ENCODE measurements at regions not wholly inside any gene's neighbourhood (a gene's known extent, or its start where the extent isn't known, plus 50 kb on each side); places are given as distances from the start of the nearest gene placed in this dataset.

- in situ Hi-C loops (cut with HindIII; ENCODE audit: low pct_ligation_motif_present, low sequenced_read_pairs): no loop called here
- TF ChIP-seq, protein P1, sequence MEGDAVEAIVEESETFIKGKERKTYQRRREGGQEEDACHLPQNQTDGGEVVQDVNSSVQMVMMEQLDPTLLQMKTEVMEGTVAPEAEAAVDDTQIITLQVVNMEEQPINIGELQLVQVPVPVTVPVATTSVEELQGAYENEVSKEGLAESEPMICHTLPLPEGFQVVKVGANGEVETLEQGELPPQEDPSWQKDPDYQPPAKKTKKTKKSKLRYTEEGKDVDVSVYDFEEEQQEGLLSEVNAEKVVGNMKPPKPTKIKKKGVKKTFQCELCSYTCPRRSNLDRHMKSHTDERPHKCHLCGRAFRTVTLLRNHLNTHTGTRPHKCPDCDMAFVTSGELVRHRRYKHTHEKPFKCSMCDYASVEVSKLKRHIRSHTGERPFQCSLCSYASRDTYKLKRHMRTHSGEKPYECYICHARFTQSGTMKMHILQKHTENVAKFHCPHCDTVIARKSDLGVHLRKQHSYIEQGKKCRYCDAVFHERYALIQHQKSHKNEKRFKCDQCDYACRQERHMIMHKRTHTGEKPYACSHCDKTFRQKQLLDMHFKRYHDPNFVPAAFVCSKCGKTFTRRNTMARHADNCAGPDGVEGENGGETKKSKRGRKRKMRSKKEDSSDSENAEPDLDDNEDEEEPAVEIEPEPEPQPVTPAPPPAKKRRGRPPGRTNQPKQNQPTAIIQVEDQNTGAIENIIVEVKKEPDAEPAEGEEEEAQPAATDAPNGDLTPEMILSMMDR (IDR thresholded peaks at IDR 0.05; ENCODE audit: low read depth, low read length, missing control alignments): no peak
- no peak overlapping the region for H3K27ac ChIP-seq
- no peaks in the 10 kb centered on the region for H3K36me3 ChIP-seq (replicated peaks)
- H3K27me3 ChIP-seq (replicated peaks): no peaks in the 10 kb centered on the region
- no peak overlapping the region for H3K4me3 ChIP-seq (ENCODE audit: low read depth, low read length)
- no peak for DNase-seq
Observed at GRCh38 chr4:123673971-123674370, 277.4 kb downstream of the SPRY1 start.

GRCh38 chr4:123674762-123675465 lies 278.3 kb downstream of the SPRY1 start:
- DNase-seq: no peak
- Histone ChIP-seq H3K27ac (no peak overlapping the region), H3K27me3 (replicated peaks) (no peaks in the 10 kb centered on the region), H3K36me3 (replicated peaks) (no peaks in the 10 kb centered on the region), H3K4me3 (ENCODE audit: low read depth, low read length) (no peak overlapping the region)
- TF ChIP-seq, protein P1 (IDR thresholded peaks at IDR 0.05; ENCODE audit: low read depth, low read length, missing control alignments): no peak
- in situ Hi-C loops (cut with HindIII; ENCODE audit: low pct_ligation_motif_present, low sequenced_read_pairs): no loop called here

DNA sequence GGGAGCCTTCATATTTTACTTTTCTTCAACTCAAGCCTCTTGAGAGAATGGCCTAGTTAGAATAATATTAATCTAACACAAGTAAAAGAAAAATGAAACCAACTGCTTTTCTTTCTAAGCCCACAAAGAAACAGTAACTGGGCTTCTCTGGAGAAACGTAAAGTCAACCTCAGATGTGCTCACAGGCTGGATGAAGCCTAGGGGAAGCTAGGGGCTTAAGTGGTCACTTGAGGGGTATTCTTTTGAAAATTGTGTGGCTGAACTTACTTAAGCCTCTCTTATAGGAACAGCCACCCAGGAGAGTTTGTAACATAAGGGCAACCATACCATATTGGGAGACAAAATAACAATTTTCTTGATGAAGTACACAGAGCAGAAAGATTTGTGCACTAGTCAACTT lies 279.0 kb downstream of the SPRY1 start:
- Histone ChIP-seq H3K4me3 (ENCODE audit: low read depth, low read length) (no peak overlapping the region), H3K36me3 (replicated peaks) (no peaks in the 10 kb centered on the region), H3K27ac (no peak overlapping the region), H3K27me3 (replicated peaks) (no peaks in the 10 kb centered on the region)
- no peak for DNase-seq
- in situ Hi-C loops (cut with HindIII; ENCODE audit: low pct_ligation_motif_present, low sequenced_read_pairs): no loop called here
- TF ChIP-seq, protein P1 (IDR thresholded peaks at IDR 0.05; ENCODE audit: low read depth, low read length, missing control alignments): no peak

- Histone ChIP-seq H3K36me3 (replicated peaks) (no peaks in the 10 kb centered on the region), H3K27me3 (replicated peaks) (no peaks in the 10 kb centered on the region), H3K27ac (no peak overlapping the region), H3K4me3 (ENCODE audit: low read depth, low read length) (no peak overlapping the region)
- in situ Hi-C loops (cut with HindIII; ENCODE audit: low pct_ligation_motif_present, low sequenced_read_pairs): no loop called here
- DNase-seq: no peak
- TF ChIP-seq, protein P1 (IDR thresholded peaks at IDR 0.05; ENCODE audit: low read depth, low read length, missing control alignments): no peak
Observed at GRCh38 chr4:123676071-123676889, 279.7 kb downstream of the SPRY1 start.

DNA sequence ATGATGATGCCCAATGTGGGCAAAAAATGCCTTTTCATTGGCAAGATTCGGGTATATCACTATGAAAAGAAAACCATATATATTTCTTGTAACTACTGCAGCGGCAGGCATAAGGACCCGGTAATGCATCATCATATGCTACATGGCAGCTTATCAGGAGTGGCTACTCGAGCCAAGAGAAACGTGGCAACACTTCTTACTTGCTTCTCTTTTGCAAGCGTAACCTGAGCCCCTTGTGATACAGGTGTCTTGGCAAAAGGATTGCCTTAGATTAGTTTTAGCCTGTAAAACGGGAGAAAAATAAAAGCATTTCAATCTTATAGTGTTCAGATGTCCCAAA lies 280.3 kb downstream of the SPRY1 start:
- Histone ChIP-seq H3K4me3 (ENCODE audit: low read depth, low read length) (no peak overlapping the region), H3K27me3 (replicated peaks) (no peaks in the 10 kb centered on the region), H3K36me3 (replicated peaks) (no peaks in the 10 kb centered on the region), H3K27ac (no peak overlapping the region)
- TF ChIP-seq, protein P1 (IDR thresholded peaks at IDR 0.05; ENCODE audit: low read depth, low read length, missing control alignments): no peak
- no peak for DNase-seq
- in situ Hi-C loops (cut with HindIII; ENCODE audit: low pct_ligation_motif_present, low sequenced_read_pairs): no loop called here

Measured in brain microvascular endothelial cell (primary cell).